ENCODE measurements at regions not wholly inside any gene's neighbourhood (a gene's known extent, or its start where the extent isn't known, plus 50 kb on each side); places are given as distances from the start of the nearest gene placed in this dataset.

DNA sequence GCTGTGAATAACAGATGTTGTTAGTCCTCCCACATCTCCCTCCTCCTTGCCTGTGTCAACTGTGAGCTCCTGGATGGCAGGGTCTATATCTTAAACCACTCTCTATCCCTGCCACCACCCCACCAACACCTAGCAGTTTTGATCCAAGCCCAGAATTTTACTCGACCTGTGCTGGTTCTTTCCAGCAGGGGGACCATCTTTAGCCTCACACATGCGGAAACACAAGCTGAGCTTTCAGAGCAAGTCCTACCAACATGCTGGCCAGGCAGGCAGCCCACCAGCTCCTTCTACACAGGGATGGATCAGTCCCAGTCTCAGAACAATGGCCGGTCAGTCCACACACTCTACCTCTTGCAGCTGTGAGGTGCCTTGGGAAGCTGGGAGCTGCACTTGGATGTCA lies 231.5 kb downstream of the NXPE2 start:
- TF ChIP-seq, protein P1, sequence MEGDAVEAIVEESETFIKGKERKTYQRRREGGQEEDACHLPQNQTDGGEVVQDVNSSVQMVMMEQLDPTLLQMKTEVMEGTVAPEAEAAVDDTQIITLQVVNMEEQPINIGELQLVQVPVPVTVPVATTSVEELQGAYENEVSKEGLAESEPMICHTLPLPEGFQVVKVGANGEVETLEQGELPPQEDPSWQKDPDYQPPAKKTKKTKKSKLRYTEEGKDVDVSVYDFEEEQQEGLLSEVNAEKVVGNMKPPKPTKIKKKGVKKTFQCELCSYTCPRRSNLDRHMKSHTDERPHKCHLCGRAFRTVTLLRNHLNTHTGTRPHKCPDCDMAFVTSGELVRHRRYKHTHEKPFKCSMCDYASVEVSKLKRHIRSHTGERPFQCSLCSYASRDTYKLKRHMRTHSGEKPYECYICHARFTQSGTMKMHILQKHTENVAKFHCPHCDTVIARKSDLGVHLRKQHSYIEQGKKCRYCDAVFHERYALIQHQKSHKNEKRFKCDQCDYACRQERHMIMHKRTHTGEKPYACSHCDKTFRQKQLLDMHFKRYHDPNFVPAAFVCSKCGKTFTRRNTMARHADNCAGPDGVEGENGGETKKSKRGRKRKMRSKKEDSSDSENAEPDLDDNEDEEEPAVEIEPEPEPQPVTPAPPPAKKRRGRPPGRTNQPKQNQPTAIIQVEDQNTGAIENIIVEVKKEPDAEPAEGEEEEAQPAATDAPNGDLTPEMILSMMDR (IDR thresholded peaks at IDR 0.05) = no peak
- TF ChIP-seq POLR2AphosphoS5 (IDR thresholded peaks at IDR 0.05) = no peak

Measured in breast epithelium (tissue), 3 donors.